NCI-H510A (cell line): ENCODE measurements at regions not wholly inside any gene's neighbourhood (a gene's known extent, or its start where the extent isn't known, plus 50 kb on each side); places are given as distances from the start of the nearest gene placed in this dataset.
"Not testable (repeated sequence)": the region's sequence is repeated elsewhere in the genome, so short reads cannot be mapped to it uniquely, and the experiment has no call there.

ENCODE experiments used
- DNase-seq: peaks from one replicate; lab custom pipeline; 2025; lab: John Stamatoyannopoulos, UW

GRCh38 chr11:90770007-90770406, 547.2 kb upstream of the CHORDC1 start:
- no peak for DNase-seq

GRCh38 chr11:90766121-90766520, 543.3 kb upstream of the CHORDC1 start:
- DNase-seq = no peak

- DNase-seq = no peak
Measured at GRCh38 chr11:90764691-90765090, 541.8 kb upstream of the CHORDC1 start.

- DNase-seq = no peak
Measured at GRCh38 chr11:90757849-90758494, 535.1 kb upstream of the CHORDC1 start.

GRCh38 chr11:90756617-90757016, 533.8 kb upstream of the CHORDC1 start:
- no peak for DNase-seq

GRCh38 chr11:90753546-90753945, 530.7 kb upstream of the CHORDC1 start:
- no peak for DNase-seq

- no peak for DNase-seq
Measured at GRCh38 chr11:90747057-90747456, 524.2 kb upstream of the CHORDC1 start.

GRCh38 chr11:90744169-90744568, 521.3 kb upstream of the CHORDC1 start:
- no peak for DNase-seq

GRCh38 chr11:90738799-90739198, 516.0 kb upstream of the CHORDC1 start:
- no peak for DNase-seq

- DNase-seq = no peak
Measured at GRCh38 chr11:90737444-90738050, 514.7 kb upstream of the CHORDC1 start.

- no peak for DNase-seq
Measured at GRCh38 chr11:90732486-90732885, 509.6 kb upstream of the CHORDC1 start.

- DNase-seq = no peak
Measured at GRCh38 chr11:90723475-90723874, 500.6 kb upstream of the CHORDC1 start.

GRCh38 chr11:90722552-90723190, 499.8 kb upstream of the CHORDC1 start:
- no peak for DNase-seq

GRCh38 chr11:90717522-90717921, 494.7 kb upstream of the CHORDC1 start:
- no peak for DNase-seq

- DNase-seq = no peak
Measured at GRCh38 chr11:90705661-90706060, 482.8 kb upstream of the CHORDC1 start.

GRCh38 chr11:90704510-90704909, 481.7 kb upstream of the CHORDC1 start:
- no peak for DNase-seq

GRCh38 chr11:90701716-90702115, 478.9 kb upstream of the CHORDC1 start:
- DNase-seq = no peak

- no peak for DNase-seq
Measured at GRCh38 chr11:90700789-90701439, 478.1 kb upstream of the CHORDC1 start.

GRCh38 chr11:90699791-90700400, 477.0 kb upstream of the CHORDC1 start:
- DNase-seq = no peak

- no peak for DNase-seq
Measured at GRCh38 chr11:90698238-90698637, 475.4 kb upstream of the CHORDC1 start.

GRCh38 chr11:90675496-90675895, 452.6 kb upstream of the CHORDC1 start:
- DNase-seq = not testable (repeated sequence)

- no peak for DNase-seq
Measured at GRCh38 chr11:90669094-90669493, 446.2 kb upstream of the CHORDC1 start.

GRCh38 chr11:90668502-90668901, 445.7 kb upstream of the CHORDC1 start:
- no peak for DNase-seq
